ENCODE measurements at regions not wholly inside any gene's neighbourhood (a gene's known extent, or its start where the extent isn't known, plus 50 kb on each side); places are given as distances from the start of the nearest gene placed in this dataset.

DNA sequence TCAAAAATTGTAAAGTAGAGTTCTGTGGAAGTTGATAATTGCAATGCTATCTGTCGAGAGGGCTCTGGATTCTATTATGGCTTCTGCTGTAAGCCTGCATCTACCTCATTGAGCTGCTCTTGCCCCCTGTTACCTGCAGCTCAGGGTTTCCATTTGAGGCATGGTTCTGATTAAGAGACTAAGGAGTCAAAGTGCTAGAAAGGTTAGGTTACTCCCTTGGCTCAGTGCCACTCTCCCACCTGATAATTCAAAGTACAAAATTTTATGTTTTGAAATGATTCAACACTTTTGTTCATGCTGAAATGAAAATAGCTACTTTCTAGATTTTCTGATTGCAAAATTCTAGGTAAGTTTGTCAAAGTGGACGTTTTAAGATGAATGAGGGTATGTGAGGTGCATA lies 220.5 kb upstream of the SATB1 start:
- TF ChIP-seq, protein P1, sequence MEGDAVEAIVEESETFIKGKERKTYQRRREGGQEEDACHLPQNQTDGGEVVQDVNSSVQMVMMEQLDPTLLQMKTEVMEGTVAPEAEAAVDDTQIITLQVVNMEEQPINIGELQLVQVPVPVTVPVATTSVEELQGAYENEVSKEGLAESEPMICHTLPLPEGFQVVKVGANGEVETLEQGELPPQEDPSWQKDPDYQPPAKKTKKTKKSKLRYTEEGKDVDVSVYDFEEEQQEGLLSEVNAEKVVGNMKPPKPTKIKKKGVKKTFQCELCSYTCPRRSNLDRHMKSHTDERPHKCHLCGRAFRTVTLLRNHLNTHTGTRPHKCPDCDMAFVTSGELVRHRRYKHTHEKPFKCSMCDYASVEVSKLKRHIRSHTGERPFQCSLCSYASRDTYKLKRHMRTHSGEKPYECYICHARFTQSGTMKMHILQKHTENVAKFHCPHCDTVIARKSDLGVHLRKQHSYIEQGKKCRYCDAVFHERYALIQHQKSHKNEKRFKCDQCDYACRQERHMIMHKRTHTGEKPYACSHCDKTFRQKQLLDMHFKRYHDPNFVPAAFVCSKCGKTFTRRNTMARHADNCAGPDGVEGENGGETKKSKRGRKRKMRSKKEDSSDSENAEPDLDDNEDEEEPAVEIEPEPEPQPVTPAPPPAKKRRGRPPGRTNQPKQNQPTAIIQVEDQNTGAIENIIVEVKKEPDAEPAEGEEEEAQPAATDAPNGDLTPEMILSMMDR (conservative IDR thresholded peaks at IDR 0.05; ENCODE audit: low read depth, low read length): no peak
- TF ChIP-seq EZH2 (IDR thresholded peaks at IDR 0.05; ENCODE audit: borderline replicate concordance, low read depth, low read length, poor library complexity, severe bottlenecking): no peak
